Panc1 (cell line): ENCODE measurements at regions not wholly inside any gene's neighbourhood (a gene's known extent, or its start where the extent isn't known, plus 50 kb on each side); places are given as distances from the start of the nearest gene placed in this dataset.

ENCODE experiments used
- ATAC-seq: fragments of 200-7000 bp; cut with Tn5 transposase; 2 replicates; pipeline ENCODE4 v1.9.1; 2020; ENCODE audit warnings: mild to moderate bottlenecking, moderate library complexity
- BruUV-seq: library from RNA; stranded (reverse); fragments of 400-500 nt; replicated peaks from 2 replicates; lab custom pipeline; 2021; lab: Mats Ljungman, UMichigan
- CTCF ChIA-PET: fragments of 300-600 bp; sonication (Branson Sonifier 250); formaldehyde crosslinking; loops from one replicate; lab custom pipeline; 2022; ENCODE audit warnings: antibody characterized with exemption; lab: Charles Lee
- POLR2A ChIA-PET: fragments of 300-600 bp; sonication (Branson Sonifier 250); formaldehyde crosslinking; loops from one replicate; lab custom pipeline; 2022; ENCODE audit warnings: antibody characterized with exemption; lab: Charles Lee
- DNase-seq: peaks from one replicate; pipeline ENCODE4 v3.0.0-alpha.2; 2010; ENCODE audit warnings: low read depth, low spot score
- H3K27ac ChIP-seq: 2 replicates; pipeline ENCODE4 v1.5.1; 2011; ENCODE audit warnings: mild to moderate bottlenecking, low read length, inconsistent platforms
- H3K27me3 ChIP-seq: fragments of 200-500 bp; sonication (Bioruptor generic); 2 replicates; pipeline ENCODE4 v1.6.0; 2014; ENCODE audit warnings: low read length, inconsistent platforms; ENCODE audit not compliant: control insufficient read depth, insufficient read depth
- H3K36me3 ChIP-seq: fragments of 200-500 bp; sonication (Bioruptor generic); 2 replicates; pipeline ENCODE4 v1.5.1; 2014; ENCODE audit warnings: inconsistent platforms, mild to moderate bottlenecking, low read length, moderate library complexity; ENCODE audit not compliant: control insufficient read depth, insufficient read depth
- H3K4me1 ChIP-seq: 2 replicates; pipeline ENCODE4 v1.5.1; 2011; ENCODE audit warnings: inconsistent platforms, mild to moderate bottlenecking, low read length, moderate library complexity; ENCODE audit not compliant: control insufficient read depth, insufficient read depth
- H3K4me3 ChIP-seq, 2 experiments: 2 replicates each; pipeline ENCODE4 v1.5.1; 2011 to 2012; ENCODE audit warnings: low read depth in 2 of 2, low read length in 2 of 2, mild to moderate bottlenecking in 2 of 2, inconsistent platforms in 1 of 2, moderate library complexity in 1 of 2
- H3K9me3 ChIP-seq: fragments of 200-500 bp; sonication (Bioruptor generic); 2 replicates; pipeline ENCODE4 v1.5.1; 2014; ENCODE audit warnings: low read depth, mild to moderate bottlenecking, inconsistent platforms, low read length, moderate library complexity; ENCODE audit not compliant: control insufficient read depth, insufficient read depth
- CTCF ChIP-seq: fragments of 450-650 bp; IDR thresholded peaks from 2 replicates; pipeline ENCODE4 v1.5.1; 2017; ENCODE audit warnings: mild to moderate bottlenecking
- POLR2AphosphoS5 ChIP-seq: IDR thresholded peaks from 2 replicates; pipeline ENCODE4 v1.6.1; 2012; ENCODE audit warnings: mild to moderate bottlenecking, low read depth, low read length, moderate library complexity
- REST ChIP-seq, 2 experiments: IDR thresholded peaks; 2 replicates each; pipeline ENCODE4 v1.6.1; 2011 to 2012; ENCODE audit warnings: low read depth in 2 of 2, control low read depth in 1 of 2, low read length in 1 of 2, mild to moderate bottlenecking in 1 of 2, moderate library complexity in 1 of 2; ENCODE audit not compliant: insufficient read depth in 1 of 2
- SIN3A ChIP-seq: IDR thresholded peaks from 2 replicates; pipeline ENCODE4 v1.6.1; 2012; ENCODE audit warnings: low read depth, mild to moderate bottlenecking, low read length, moderate library complexity, borderline replicate concordance; ENCODE audit not compliant: insufficient read depth
- TCF7L2 ChIP-seq: IDR thresholded peaks from 2 replicates; pipeline ENCODE4 v1.6.1; 2011; ENCODE audit warnings: mild to moderate bottlenecking, low read depth, low read length, inconsistent platforms
- in situ Hi-C: cut with HindIII; loops from 2 replicates; pipeline ENCODE4 v1.10.0; 2016; ENCODE audit warnings: low sequenced_read_pairs, low pct_unique_long_range_greater_than_20kb
- intact Hi-C: fragments of 100-400 bp; cut with micrococcal nuclease; formaldehyde crosslinking; loops from one replicate; pipeline ENCODE4 v1.10.0; 2022; ENCODE audit not compliant: unreplicated experiment

GRCh38 chr9:110083866-110084265 is 124.1 kb downstream of the C9orf152 start:
- H3K9me3 ChIP-seq, result no peaks in the 10 kb centered on the region
- H3K27me3 ChIP-seq, result no peaks in the 10 kb centered on the region
- TF ChIP-seq TCF7L2, result no peak
- no peak for TF ChIP-seq REST (IDR thresholded peaks at IDR 0.05; ENCODE audit: insufficient read depth in 1 of 2, low read depth in 2 of 2, low read length in 1 of 2)
- TF ChIP-seq POLR2AphosphoS5, result no peak
- TF ChIP-seq SIN3A, result no peak
- TF ChIP-seq CTCF, result no peak
- H3K27ac ChIP-seq, result no peak overlapping the region
- in situ Hi-C loops, result no loop called here
- H3K4me3 ChIP-seq, result no peak overlapping the region
- H3K4me1 ChIP-seq, result no peaks in the 10 kb centered on the region
- BruUV-seq, result no TSS peak
- intact Hi-C loops, result no loop called here
- ChIA-PET POLR2A (interaction anchor here (0.5 kb wide), 1 partner anchor 19 kb away, joined by 3 read pairs; no protein-coding TSS in a partner anchor), CTCF (no interaction called here)
- DNase-seq (no peak), ATAC-seq (no peak)
- H3K36me3 ChIP-seq, result no peaks in the 10 kb centered on the region

GRCh38 chr9:110086537-110086936 is 121.4 kb downstream of the C9orf152 start:
- Histone ChIP-seq H3K36me3 (no peaks in the 10 kb centered on the region), H3K4me3 (no peak overlapping the region), H3K27me3 (no peaks in the 10 kb centered on the region), H3K9me3 (no peaks in the 10 kb centered on the region), H3K4me1 (peaks cover 6% of the 10 kb centered on the region), H3K27ac (no peak overlapping the region)
- intact Hi-C loops, result no loop called here
- POLR2A ChIA-PET, result no interaction called here
- ATAC-seq, result no peak
- DNase-seq, result no peak
- BruUV-seq, result no TSS peak
- TF ChIP-seq CTCF, result no peak
- no peak for TF ChIP-seq TCF7L2
- no peak for TF ChIP-seq POLR2AphosphoS5
- no peak for TF ChIP-seq REST (IDR thresholded peaks at IDR 0.05; ENCODE audit: insufficient read depth in 1 of 2, low read depth in 2 of 2, low read length in 1 of 2)
- no peak for TF ChIP-seq SIN3A
- in situ Hi-C loops, result no loop called here
- CTCF ChIA-PET, result no interaction called here
